ENCODE measurements at regions not wholly inside any gene's neighbourhood (a gene's known extent, or its start where the extent isn't known, plus 50 kb on each side); places are given as distances from the start of the nearest gene placed in this dataset.

- TF ChIP-seq CTCF (IDR thresholded peaks at IDR 0.05), result no peak
- TF ChIP-seq POLR2A (IDR thresholded peaks at IDR 0.05), result no peak
- no peak for TF ChIP-seq EP300 (IDR thresholded peaks at IDR 0.05)
These were observed 766.9 kb downstream of the XPNPEP1 start for GRCh38 chr10:109156396-109156795.

Data from tibial nerve (tissue), 4 donors.